Tongue (tissue), 2 donors: ENCODE measurements at regions not wholly inside any gene's neighbourhood (a gene's known extent, or its start where the extent isn't known, plus 50 kb on each side); places are given as distances from the start of the nearest gene placed in this dataset. TPM values are rescaled to one million over a fixed set of nuclear protein-coding genes. Genes with fewer than 3 reads are reported as not detected.

Experiments
- DNase-seq: peaks from one replicate; pipeline ENCODE4 v3.0.0-alpha.2; 2015
- small RNA-seq: library from RNA; depleted of rRNA; stranded (forward); fragments of <200 nt; gene quantifications from one replicate; pipeline ENCODE3, GENCODE V24; 2014; ENCODE audit warnings: low replicate concordance

- DNase-seq: no peak
These were observed 86.2 kb upstream of the PCDH10 start for GRCh38 chr4:133062851-133063250.

GRCh38 chr4:133068083-133068482, 81.0 kb upstream of the PCDH10 start:
- DNase-seq: no peak

- DNase-seq: no peak
These were observed 67.8 kb upstream of the PCDH10 start for GRCh38 chr4:133081246-133081645.

- DNase-seq: no peak
These were observed 64.7 kb upstream of the PCDH10 start for GRCh38 chr4:133084421-133084820.

GRCh38 chr4:133095591-133095990, 53.5 kb upstream of the PCDH10 start:
- no peak for DNase-seq

- peak; percentile 3 for DNase-seq
These were observed 52.1 kb upstream of the PCDH10 start for GRCh38 chr4:133096972-133097371.

Small RNA genes lying in the stretch of these regions (small RNA-seq; reads per million reads assigned to genes)
- gene AC096711.1: not detected
